ENCODE measurements at regions not wholly inside any gene's neighbourhood (a gene's known extent, or its start where the extent isn't known, plus 50 kb on each side); places are given as distances from the start of the nearest gene placed in this dataset.
"Not testable (repeated sequence)": the region's sequence is repeated elsewhere in the genome, so short reads cannot be mapped to it uniquely, and the experiment has no call there.

GRCh38 chr1:192491804-192492554 lies 83.6 kb upstream of the RGS1 start:
- Histone ChIP-seq H3K27me3 (ENCODE audit: control insufficient read depth in 2 of 2, insufficient read depth in 1 of 2, low read length in 1 of 2) (no peaks in the 10 kb centered on the region), H3K4me1 (ENCODE audit: control insufficient read depth in 2 of 2, insufficient read depth in 2 of 2, low read length in 2 of 2) (no peaks in the 10 kb centered on the region), H3K36me3 (ENCODE audit: control insufficient read depth in 2 of 2, insufficient read depth in 2 of 2, low read length in 1 of 2) (no peaks in the 10 kb centered on the region), H3K9me3 (ENCODE audit: control insufficient read depth in 2 of 2, insufficient read depth in 1 of 2, low read length in 1 of 2) (no peaks in the 10 kb centered on the region), H3K4me3 (ENCODE audit: low read length in 2 of 2) (no peak overlapping the region), H3K27ac (ENCODE audit: low read depth in 1 of 2, low read length in 1 of 2) (no peak overlapping the region)
- WGBS = 98% methylated on average over 2 of the region's 2 CpGs
- no peak for DNase-seq (ENCODE audit: low read depth in 6 of 9, low spot score in 9 of 9)

GRCh38 chr1:192493584-192493983 lies 82.0 kb upstream of the RGS1 start:
- Histone ChIP-seq H3K9me3 (ENCODE audit: control insufficient read depth in 2 of 2, insufficient read depth in 1 of 2, low read length in 1 of 2) (no peaks in the 10 kb centered on the region), H3K27me3 (ENCODE audit: control insufficient read depth in 2 of 2, insufficient read depth in 1 of 2, low read length in 1 of 2) (no peaks in the 10 kb centered on the region), H3K27ac (ENCODE audit: low read depth in 1 of 2, low read length in 1 of 2) (no peak overlapping the region), H3K4me3 (ENCODE audit: low read length in 2 of 2) (no peak overlapping the region), H3K4me1 (ENCODE audit: control insufficient read depth in 2 of 2, insufficient read depth in 2 of 2, low read length in 2 of 2) (no peaks in the 10 kb centered on the region), H3K36me3 (ENCODE audit: control insufficient read depth in 2 of 2, insufficient read depth in 2 of 2, low read length in 1 of 2) (no peaks in the 10 kb centered on the region)
- DNase-seq (ENCODE audit: low read depth in 6 of 9, low spot score in 9 of 9) = no peak
- 97% methylated on average over 1 of the region's 1 CpG for WGBS

- H3K4me1 ChIP-seq (ENCODE audit: control insufficient read depth in 2 of 2, insufficient read depth in 2 of 2, low read length in 2 of 2) = no peaks in the 10 kb centered on the region
- H3K27ac ChIP-seq (ENCODE audit: low read depth in 1 of 2, low read length in 1 of 2) = no peak overlapping the region
- H3K9me3 ChIP-seq (ENCODE audit: control insufficient read depth in 2 of 2, insufficient read depth in 1 of 2, low read length in 1 of 2) = peaks cover 0 to 4% of the 10 kb centered on the region in 2 donors
- no peaks in the 10 kb centered on the region for H3K36me3 ChIP-seq (ENCODE audit: control insufficient read depth in 2 of 2, insufficient read depth in 2 of 2, low read length in 1 of 2)
- H3K27me3 ChIP-seq (ENCODE audit: control insufficient read depth in 2 of 2, insufficient read depth in 1 of 2, low read length in 1 of 2) = no peaks in the 10 kb centered on the region
- DNase-seq (ENCODE audit: low read depth in 6 of 9, low spot score in 9 of 9) = no peak
- 97% methylated on average over 3 of the region's 3 CpGs for WGBS
- no peak overlapping the region for H3K4me3 ChIP-seq (ENCODE audit: low read length in 2 of 2)
Observed at GRCh38 chr1:192496369-192497056, 79.1 kb upstream of the RGS1 start.

- WGBS = 95% methylated on average over 2 of the region's 2 CpGs
Observed at GRCh38 chr1:192497214-192497794, 78.3 kb upstream of the RGS1 start.

GRCh38 chr1:192498092-192498491 lies 77.5 kb upstream of the RGS1 start:
- H3K9me3 ChIP-seq (ENCODE audit: control insufficient read depth in 2 of 2, insufficient read depth in 1 of 2, low read length in 1 of 2); H3K4me3 ChIP-seq (ENCODE audit: low read length in 2 of 2); H3K4me1 ChIP-seq (ENCODE audit: control insufficient read depth in 2 of 2, insufficient read depth in 2 of 2, low read length in 2 of 2); H3K27me3 ChIP-seq (ENCODE audit: control insufficient read depth in 2 of 2, insufficient read depth in 1 of 2, low read length in 1 of 2); DNase-seq (ENCODE audit: low read depth in 6 of 9, low spot score in 9 of 9); H3K27ac ChIP-seq (ENCODE audit: low read depth in 1 of 2, low read length in 1 of 2); H3K36me3 ChIP-seq (ENCODE audit: control insufficient read depth in 2 of 2, insufficient read depth in 2 of 2, low read length in 1 of 2): not testable (repeated sequence)
- 59% methylated on average over 13 of the region's 13 CpGs for WGBS

More at GRCh38 chr1:192497214-192497794, 78.3 kb upstream of the RGS1 start:
- no peaks in the 10 kb centered on the region for H3K27me3 ChIP-seq (ENCODE audit: control insufficient read depth in 2 of 2, insufficient read depth in 1 of 2, low read length in 1 of 2)
- no peak overlapping the region for H3K4me3 ChIP-seq (ENCODE audit: low read length in 2 of 2)
- H3K9me3 ChIP-seq (ENCODE audit: control insufficient read depth in 2 of 2, insufficient read depth in 1 of 2, low read length in 1 of 2) = peaks cover 0 to 4% of the 10 kb centered on the region in 2 donors
- no peaks in the 10 kb centered on the region for H3K36me3 ChIP-seq (ENCODE audit: control insufficient read depth in 2 of 2, insufficient read depth in 2 of 2, low read length in 1 of 2)
- no peaks in the 10 kb centered on the region for H3K4me1 ChIP-seq (ENCODE audit: control insufficient read depth in 2 of 2, insufficient read depth in 2 of 2, low read length in 2 of 2)
- DNase-seq (ENCODE audit: low read depth in 6 of 9, low spot score in 9 of 9) = no peak
- H3K27ac ChIP-seq (ENCODE audit: low read depth in 1 of 2, low read length in 1 of 2) = no peak overlapping the region

- not testable (repeated sequence) for H3K27me3 ChIP-seq (ENCODE audit: control insufficient read depth in 2 of 2, insufficient read depth in 1 of 2, low read length in 1 of 2); H3K4me1 ChIP-seq (ENCODE audit: control insufficient read depth in 2 of 2, insufficient read depth in 2 of 2, low read length in 2 of 2); H3K4me3 ChIP-seq (ENCODE audit: low read length in 2 of 2); H3K36me3 ChIP-seq (ENCODE audit: control insufficient read depth in 2 of 2, insufficient read depth in 2 of 2, low read length in 1 of 2); H3K27ac ChIP-seq (ENCODE audit: low read depth in 1 of 2, low read length in 1 of 2); DNase-seq (ENCODE audit: low read depth in 6 of 9, low spot score in 9 of 9); H3K9me3 ChIP-seq (ENCODE audit: control insufficient read depth in 2 of 2, insufficient read depth in 1 of 2, low read length in 1 of 2)
- 97% methylated on average over 29 of the region's 29 CpGs for WGBS
Observed at GRCh38 chr1:192499061-192499581, 76.5 kb upstream of the RGS1 start.

GRCh38 chr1:192500541-192500940 lies 75.0 kb upstream of the RGS1 start:
- not testable (repeated sequence) for H3K27ac ChIP-seq (ENCODE audit: low read depth in 1 of 2, low read length in 1 of 2); H3K9me3 ChIP-seq (ENCODE audit: control insufficient read depth in 2 of 2, insufficient read depth in 1 of 2, low read length in 1 of 2); H3K4me1 ChIP-seq (ENCODE audit: control insufficient read depth in 2 of 2, insufficient read depth in 2 of 2, low read length in 2 of 2); H3K36me3 ChIP-seq (ENCODE audit: control insufficient read depth in 2 of 2, insufficient read depth in 2 of 2, low read length in 1 of 2); H3K27me3 ChIP-seq (ENCODE audit: control insufficient read depth in 2 of 2, insufficient read depth in 1 of 2, low read length in 1 of 2); DNase-seq (ENCODE audit: low read depth in 6 of 9, low spot score in 9 of 9); H3K4me3 ChIP-seq (ENCODE audit: low read length in 2 of 2)
- WGBS = 97% methylated on average over 19 of the region's 23 CpGs

- Histone ChIP-seq H3K36me3 (ENCODE audit: control insufficient read depth in 2 of 2, insufficient read depth in 2 of 2, low read length in 1 of 2) (no peaks in the 10 kb centered on the region), H3K4me1 (ENCODE audit: control insufficient read depth in 2 of 2, insufficient read depth in 2 of 2, low read length in 2 of 2) (no peaks in the 10 kb centered on the region), H3K27ac (ENCODE audit: low read depth in 1 of 2, low read length in 1 of 2) (no peak overlapping the region), H3K27me3 (ENCODE audit: control insufficient read depth in 2 of 2, insufficient read depth in 1 of 2, low read length in 1 of 2) (no peaks in the 10 kb centered on the region), H3K4me3 (ENCODE audit: low read length in 2 of 2) (no peak overlapping the region), H3K9me3 (ENCODE audit: control insufficient read depth in 2 of 2, insufficient read depth in 1 of 2, low read length in 1 of 2) (no peaks in the 10 kb centered on the region)
- peak in 1 of 9 donors; percentile 43 for DNase-seq (ENCODE audit: low read depth in 6 of 9, low spot score in 9 of 9)
- WGBS = 82% methylated on average over 2 of the region's 2 CpGs
Observed at GRCh38 chr1:192506741-192507155, 68.8 kb upstream of the RGS1 start.
